ENCODE measurements at regions not wholly inside any gene's neighbourhood (a gene's known extent, or its start where the extent isn't known, plus 50 kb on each side); places are given as distances from the start of the nearest gene placed in this dataset.

DNA sequence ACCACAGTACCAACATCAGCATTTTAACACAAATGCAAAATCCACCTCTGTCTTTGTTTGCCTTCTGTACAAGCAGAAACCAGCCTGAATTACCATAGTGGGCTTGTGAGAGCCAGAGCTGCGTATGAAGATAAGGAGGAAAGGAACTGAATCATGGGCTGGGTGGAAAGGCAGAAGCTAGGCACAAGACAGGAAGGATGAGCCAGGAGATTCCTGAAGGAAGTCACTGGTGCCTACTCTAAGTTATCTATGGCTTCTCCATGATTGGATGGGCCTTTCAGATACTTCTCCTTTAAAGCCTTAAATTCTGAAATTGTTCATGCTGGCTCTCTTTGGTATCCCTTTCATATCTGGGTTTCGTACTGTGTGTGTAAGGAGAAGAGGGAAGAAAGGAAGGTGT, 140.6 kb downstream of the LCA5 start:
- TF ChIP-seq, protein P1, sequence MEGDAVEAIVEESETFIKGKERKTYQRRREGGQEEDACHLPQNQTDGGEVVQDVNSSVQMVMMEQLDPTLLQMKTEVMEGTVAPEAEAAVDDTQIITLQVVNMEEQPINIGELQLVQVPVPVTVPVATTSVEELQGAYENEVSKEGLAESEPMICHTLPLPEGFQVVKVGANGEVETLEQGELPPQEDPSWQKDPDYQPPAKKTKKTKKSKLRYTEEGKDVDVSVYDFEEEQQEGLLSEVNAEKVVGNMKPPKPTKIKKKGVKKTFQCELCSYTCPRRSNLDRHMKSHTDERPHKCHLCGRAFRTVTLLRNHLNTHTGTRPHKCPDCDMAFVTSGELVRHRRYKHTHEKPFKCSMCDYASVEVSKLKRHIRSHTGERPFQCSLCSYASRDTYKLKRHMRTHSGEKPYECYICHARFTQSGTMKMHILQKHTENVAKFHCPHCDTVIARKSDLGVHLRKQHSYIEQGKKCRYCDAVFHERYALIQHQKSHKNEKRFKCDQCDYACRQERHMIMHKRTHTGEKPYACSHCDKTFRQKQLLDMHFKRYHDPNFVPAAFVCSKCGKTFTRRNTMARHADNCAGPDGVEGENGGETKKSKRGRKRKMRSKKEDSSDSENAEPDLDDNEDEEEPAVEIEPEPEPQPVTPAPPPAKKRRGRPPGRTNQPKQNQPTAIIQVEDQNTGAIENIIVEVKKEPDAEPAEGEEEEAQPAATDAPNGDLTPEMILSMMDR (IDR thresholded peaks at IDR 0.05) = no peak
- no peak for TF ChIP-seq POLR2A (IDR thresholded peaks at IDR 0.05)

All from right lobe of liver (tissue), 4 donors.